Loucy (cell line): ENCODE measurements at regions not wholly inside any gene's neighbourhood (a gene's known extent, or its start where the extent isn't known, plus 50 kb on each side); places are given as distances from the start of the nearest gene placed in this dataset.
A peak's percentile ranks its signal among the peaks of the same experiment; 100 is the strongest.

Experiments
- H2AFZ ChIP-seq: fragments of 200-600 bp; sonication (generic); 2 replicates; pipeline ENCODE4 v1.6.0; 2016; ENCODE audit warnings: antibody characterized with exemption, mild to moderate bottlenecking, low read length, moderate library complexity
- H3F3A ChIP-seq: fragments of 200-600 bp; 2 replicates; pipeline ENCODE4 v1.6.0; 2016; ENCODE audit warnings: antibody characterized with exemption, low read depth, mild to moderate bottlenecking
- H3K27me3 ChIP-seq: fragments of 200-600 bp; sonication (generic); 2 replicates; pipeline ENCODE4 v1.6.1; 2014; ENCODE audit warnings: low read length, mild to moderate bottlenecking; ENCODE audit not compliant: insufficient read depth, poor library complexity, severe bottlenecking
- H3K36me3 ChIP-seq: fragments of 200-600 bp; sonication (generic); 2 replicates; pipeline ENCODE4 v1.6.1; 2016; ENCODE audit warnings: low read length; ENCODE audit not compliant: insufficient read depth
- H3K4me1 ChIP-seq: fragments of 200-600 bp; sonication (generic); 2 replicates; pipeline ENCODE4 v1.5.1; 2014; ENCODE audit warnings: low read length, mild to moderate bottlenecking; ENCODE audit not compliant: insufficient read depth, poor library complexity, severe bottlenecking
- H3K4me2 ChIP-seq: fragments of 200-600 bp; sonication (generic); 2 replicates; pipeline ENCODE4 v1.6.0; 2014; ENCODE audit warnings: antibody characterized with exemption, low read length, low read depth, mild to moderate bottlenecking; ENCODE audit not compliant: poor library complexity, severe bottlenecking
- H3K4me3 ChIP-seq: fragments of 200-600 bp; sonication (generic); 2 replicates; pipeline ENCODE4 v1.5.1; 2014; ENCODE audit warnings: low read length, mild to moderate bottlenecking, mixed read lengths; ENCODE audit not compliant: poor library complexity, severe bottlenecking
- H3K79me2 ChIP-seq: fragments of 200-600 bp; sonication (generic); 2 replicates; pipeline ENCODE4 v1.6.1; 2014; ENCODE audit warnings: low read length; ENCODE audit not compliant: insufficient read depth
- H3K9ac ChIP-seq: fragments of 200-600 bp; sonication (generic); 2 replicates; pipeline ENCODE4 v1.6.0; 2014; ENCODE audit warnings: mild to moderate bottlenecking, low read depth, low read length, moderate library complexity; ENCODE audit not compliant: poor library complexity, severe bottlenecking
- H3K9me2 ChIP-seq: fragments of 200-600 bp; sonication (generic); replicated peaks from 2 replicates; pipeline ENCODE4 v1.6.1; 2016; ENCODE audit warnings: low read depth, low read length, mixed read lengths
- H3K9me3 ChIP-seq: fragments of 200-600 bp; sonication (generic); 2 replicates; pipeline ENCODE4 v1.6.1; 2014; ENCODE audit warnings: mild to moderate bottlenecking, antibody characterized with exemption, low read length, low read depth; ENCODE audit not compliant: insufficient read depth
- H4K20me1 ChIP-seq: fragments of 200-600 bp; sonication (generic); 2 replicates; pipeline ENCODE4 v1.6.0; 2014; ENCODE audit warnings: antibody characterized with exemption, low read length, mild to moderate bottlenecking; ENCODE audit not compliant: insufficient read depth, poor library complexity, severe bottlenecking
- EZH2phosphoT487 ChIP-seq: fragments of 200-600 bp; IDR thresholded peaks from 2 replicates; pipeline ENCODE4 v1.6.1; 2018; ENCODE audit warnings: antibody characterized with exemption, mild to moderate bottlenecking, moderate library complexity, borderline replicate concordance
- TF ChIP-seq, protein P1 (sequence below): fragments of 200-600 bp; sonication (generic); conservative IDR thresholded peaks from 2 replicates; pipeline ENCODE4 v1.5.1; 2014; ENCODE audit warnings: mild to moderate bottlenecking, antibody characterized with exemption, low read length

DNA sequence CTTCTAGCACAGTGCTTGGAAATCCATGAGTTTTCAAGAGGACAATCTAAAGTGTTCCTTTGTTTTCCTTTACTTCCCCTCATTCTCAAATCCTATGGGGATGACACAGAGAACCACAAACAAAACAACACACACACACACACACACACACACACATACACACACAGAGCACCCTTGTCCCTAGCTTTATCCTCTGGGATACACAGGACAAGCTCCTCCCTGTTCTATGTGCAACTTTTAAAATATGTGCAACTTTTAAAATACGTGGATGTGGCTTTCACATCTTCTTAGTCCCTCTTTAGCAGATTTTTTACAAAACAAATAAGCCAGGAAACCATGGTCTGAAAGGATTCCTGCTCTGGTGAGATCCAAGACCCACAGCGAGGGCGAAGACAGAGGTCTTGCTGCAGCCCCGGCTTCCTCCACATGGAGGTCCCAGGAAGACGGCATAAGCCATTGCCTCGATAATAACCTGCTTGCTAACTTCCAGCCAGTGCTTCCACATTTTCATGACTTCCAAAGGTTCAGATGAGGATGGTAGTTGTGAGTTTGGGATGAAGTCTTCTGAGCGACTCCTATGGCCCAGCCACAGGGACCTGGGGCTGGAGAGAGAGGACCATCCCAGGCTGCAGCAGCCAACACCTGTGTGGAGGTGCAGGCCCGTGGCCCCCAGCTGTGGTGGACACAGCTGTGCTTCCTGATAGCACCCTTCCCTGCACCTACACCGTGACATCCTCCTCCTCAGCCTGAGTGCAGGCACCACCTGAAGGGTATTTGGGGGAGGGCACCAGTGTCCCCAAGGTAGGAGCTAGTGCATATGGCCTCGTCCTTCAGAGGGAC, 62.8 kb upstream of the CD93 start:
- Histone ChIP-seq H3K27me3 (no peaks in the 10 kb centered on the region), H3K36me3 (no peaks in the 10 kb centered on the region), H3K4me3 (no peak overlapping the region), H4K20me1 (no peaks in the 10 kb centered on the region), H3K9me3 (no peaks in the 10 kb centered on the region), H3K4me1 (peaks cover 64% of the 10 kb centered on the region), H2AFZ (no peak overlapping the region), H3K9ac (peak overlapping the region; percentile 12), H3K79me2 (no peaks in the 10 kb centered on the region), H3K4me2 (peak overlapping the region; percentile 16), H3K9me2 (no peaks in the 10 kb centered on the region), H3F3A (no peaks in the 10 kb centered on the region)
- TF ChIP-seq, protein P1, sequence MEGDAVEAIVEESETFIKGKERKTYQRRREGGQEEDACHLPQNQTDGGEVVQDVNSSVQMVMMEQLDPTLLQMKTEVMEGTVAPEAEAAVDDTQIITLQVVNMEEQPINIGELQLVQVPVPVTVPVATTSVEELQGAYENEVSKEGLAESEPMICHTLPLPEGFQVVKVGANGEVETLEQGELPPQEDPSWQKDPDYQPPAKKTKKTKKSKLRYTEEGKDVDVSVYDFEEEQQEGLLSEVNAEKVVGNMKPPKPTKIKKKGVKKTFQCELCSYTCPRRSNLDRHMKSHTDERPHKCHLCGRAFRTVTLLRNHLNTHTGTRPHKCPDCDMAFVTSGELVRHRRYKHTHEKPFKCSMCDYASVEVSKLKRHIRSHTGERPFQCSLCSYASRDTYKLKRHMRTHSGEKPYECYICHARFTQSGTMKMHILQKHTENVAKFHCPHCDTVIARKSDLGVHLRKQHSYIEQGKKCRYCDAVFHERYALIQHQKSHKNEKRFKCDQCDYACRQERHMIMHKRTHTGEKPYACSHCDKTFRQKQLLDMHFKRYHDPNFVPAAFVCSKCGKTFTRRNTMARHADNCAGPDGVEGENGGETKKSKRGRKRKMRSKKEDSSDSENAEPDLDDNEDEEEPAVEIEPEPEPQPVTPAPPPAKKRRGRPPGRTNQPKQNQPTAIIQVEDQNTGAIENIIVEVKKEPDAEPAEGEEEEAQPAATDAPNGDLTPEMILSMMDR = no peak
- no peak for TF ChIP-seq EZH2phosphoT487

- Histone ChIP-seq H3K4me2 (peak overlapping the region; percentile 16), H2AFZ (peak overlapping the region; percentile 38), H3K9me3 (no peaks in the 10 kb centered on the region), H4K20me1 (no peaks in the 10 kb centered on the region), H3K4me3 (no peak overlapping the region), H3K36me3 (no peaks in the 10 kb centered on the region), H3F3A (no peaks in the 10 kb centered on the region), H3K79me2 (no peaks in the 10 kb centered on the region), H3K9me2 (no peaks in the 10 kb centered on the region), H3K4me1 (peaks cover 61% of the 10 kb centered on the region), H3K27me3 (no peaks in the 10 kb centered on the region), H3K9ac (peak overlapping the region; percentile 12)
- TF ChIP-seq, protein P1 = no peak
- no peak for TF ChIP-seq EZH2phosphoT487
These were observed 62.0 kb upstream of the CD93 start for GRCh38 chr20:23147964-23148730.

GRCh38 chr20:23147647-23147963, 61.5 kb upstream of the CD93 start:
- Histone ChIP-seq H3K4me3 (no peak overlapping the region), H3K4me2 (no peak overlapping the region), H3K36me3 (no peaks in the 10 kb centered on the region), H3K79me2 (no peaks in the 10 kb centered on the region), H4K20me1 (no peaks in the 10 kb centered on the region), H3K4me1 (peaks cover 61% of the 10 kb centered on the region), H3F3A (no peaks in the 10 kb centered on the region), H2AFZ (no peak overlapping the region), H3K27me3 (no peaks in the 10 kb centered on the region), H3K9ac (peak overlapping the region; percentile 12), H3K9me2 (no peaks in the 10 kb centered on the region), H3K9me3 (no peaks in the 10 kb centered on the region)
- TF ChIP-seq, protein P1 = no peak
- TF ChIP-seq EZH2phosphoT487 = no peak
